ENCODE measurements at regions not wholly inside any gene's neighbourhood (a gene's known extent, or its start where the extent isn't known, plus 50 kb on each side); places are given as distances from the start of the nearest gene placed in this dataset.

DNA sequence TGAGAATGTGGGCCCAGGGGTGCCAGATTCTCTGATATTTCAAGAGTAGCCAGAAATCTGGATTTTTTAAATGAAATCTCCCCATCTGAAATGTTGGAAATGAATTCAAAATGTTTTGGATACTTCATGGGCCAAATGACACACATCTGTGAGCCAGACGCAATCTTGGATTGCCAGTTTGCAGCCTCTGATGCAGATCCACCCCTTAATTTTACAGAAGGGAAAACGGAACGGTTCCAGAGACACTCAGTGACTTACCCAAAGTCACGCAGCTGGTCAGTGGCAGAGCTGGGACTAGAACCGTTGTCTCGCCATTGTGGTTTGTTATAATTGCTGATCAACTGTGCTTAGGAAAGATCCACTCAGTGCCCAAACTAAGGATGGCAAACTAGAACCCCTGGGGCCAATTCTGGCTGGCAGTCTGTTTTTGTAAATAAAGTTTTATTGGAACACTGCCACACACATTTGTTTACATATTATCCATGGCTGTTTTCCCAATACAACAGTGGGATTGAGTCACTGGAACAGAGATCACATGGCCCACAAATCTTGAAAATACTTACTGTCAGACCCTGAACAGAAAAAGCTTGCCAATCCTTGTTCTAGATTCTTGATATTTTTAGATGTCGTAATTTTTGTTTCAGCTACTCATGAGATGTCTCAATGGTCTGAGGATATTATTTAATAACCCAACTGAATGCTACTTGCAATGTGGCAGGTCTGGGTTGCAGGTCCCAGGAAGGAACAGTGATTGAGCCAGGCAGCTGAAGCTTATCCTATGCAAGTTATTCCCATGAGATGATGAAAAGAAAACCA is 143.8 kb downstream of the AXIN2 start:
- TF ChIP-seq YY1 (IDR thresholded peaks at IDR 0.05; ENCODE audit: insufficient read depth, insufficient read length) (no peak), ZNF274 (IDR thresholded peaks at IDR 0.05; ENCODE audit: low read depth, low read length) (no peak)
